UCSD-AML1 (cell line): ENCODE measurements at regions not wholly inside any gene's neighbourhood (a gene's known extent, or its start where the extent isn't known, plus 50 kb on each side); places are given as distances from the start of the nearest gene placed in this dataset.
"Not testable (repeated sequence)": the region's sequence is repeated elsewhere in the genome, so short reads cannot be mapped to it uniquely, and the experiment has no call there.

Source experiments
- DNase-seq: peaks from one replicate; lab custom pipeline; 2025; ENCODE audit not compliant: unreplicated experiment; lab: John Stamatoyannopoulos, UW

- DNase-seq: no peak
These were observed 135.1 kb upstream of the RFX3 start for GRCh38 chr9:3660936-3661335.

- DNase-seq: no peak
These were observed 133.8 kb upstream of the RFX3 start for GRCh38 chr9:3659647-3660046.

- no peak for DNase-seq
These were observed 133.2 kb upstream of the RFX3 start for GRCh38 chr9:3658964-3659363.

- DNase-seq: no peak
These were observed 130.4 kb upstream of the RFX3 start for GRCh38 chr9:3656224-3656623.

GRCh38 chr9:3650994-3651622 lies 125.3 kb upstream of the RFX3 start:
- DNase-seq: no peak

- no peak for DNase-seq
These were observed 123.0 kb upstream of the RFX3 start for GRCh38 chr9:3648722-3649246.

- no peak for DNase-seq
These were observed 122.5 kb upstream of the RFX3 start for GRCh38 chr9:3648266-3648665.

GRCh38 chr9:3647652-3648051 lies 121.9 kb upstream of the RFX3 start:
- DNase-seq: no peak

- no peak for DNase-seq
These were observed 120.4 kb upstream of the RFX3 start for GRCh38 chr9:3646226-3646625.

GRCh38 chr9:3642075-3642474 lies 116.3 kb upstream of the RFX3 start:
- not testable (repeated sequence) for DNase-seq

- DNase-seq: no peak
These were observed 103.7 kb upstream of the RFX3 start for GRCh38 chr9:3629495-3629894.

GRCh38 chr9:3628239-3628638 lies 102.4 kb upstream of the RFX3 start:
- no peak for DNase-seq

GRCh38 chr9:3608011-3608410 lies 82.2 kb upstream of the RFX3 start:
- no peak for DNase-seq

- no peak for DNase-seq
These were observed 74.9 kb upstream of the RFX3 start for GRCh38 chr9:3600672-3601071.

- no peak for DNase-seq
These were observed 72.0 kb upstream of the RFX3 start for GRCh38 chr9:3597792-3598191.

- DNase-seq: no peak
These were observed 60.3 kb upstream of the RFX3 start for GRCh38 chr9:3586066-3586465.

- no peak for DNase-seq
These were observed 59.8 kb upstream of the RFX3 start for GRCh38 chr9:3585606-3586005.

- DNase-seq: no peak
These were observed 53.0 kb upstream of the RFX3 start for GRCh38 chr9:3578786-3579185.

- DNase-seq: no peak
These were observed 50.5 kb upstream of the RFX3 start for GRCh38 chr9:3576328-3576727.

- no peak for DNase-seq
These were observed 50.0 kb upstream of the RFX3 start for GRCh38 chr9:3575821-3576220.
